Endothelial cell (in vitro differentiated cells): ENCODE measurements at regions not wholly inside any gene's neighbourhood (a gene's known extent, or its start where the extent isn't known, plus 50 kb on each side); places are given as distances from the start of the nearest gene placed in this dataset.

ENCODE experiments used
- DNase-seq: peaks from one replicate; pipeline ENCODE4 v3.0.0; 2021; ENCODE audit warnings: low spot score
- H3K27ac Mint-ChIP-seq: one replicate; pipeline ENCODE4 v1.8.0; 2021; ENCODE audit warnings: mixed read lengths, inconsistent platforms; ENCODE audit not compliant: unreplicated experiment
- H3K27me3 Mint-ChIP-seq: one replicate; pipeline ENCODE4 v1.8.0; 2021; ENCODE audit warnings: mild to moderate bottlenecking, moderate library complexity, mixed read lengths, inconsistent platforms; ENCODE audit not compliant: unreplicated experiment
- H3K36me3 Mint-ChIP-seq: one replicate; pipeline ENCODE4 v1.8.0; 2021; ENCODE audit warnings: mild to moderate bottlenecking, low read depth, mixed read lengths, inconsistent platforms; ENCODE audit not compliant: unreplicated experiment
- H3K4me1 Mint-ChIP-seq: one replicate; pipeline ENCODE4 v1.8.0; 2021; ENCODE audit warnings: mild to moderate bottlenecking, mixed read lengths, inconsistent platforms; ENCODE audit not compliant: unreplicated experiment
- H3K4me3 Mint-ChIP-seq: one replicate; pipeline ENCODE4 v1.8.0; 2021; ENCODE audit warnings: mild to moderate bottlenecking, mixed read lengths, inconsistent platforms; ENCODE audit not compliant: unreplicated experiment
- H3K9me3 Mint-ChIP-seq: one replicate; pipeline ENCODE4 v1.8.0; 2021; ENCODE audit warnings: mixed read lengths, inconsistent platforms; ENCODE audit not compliant: unreplicated experiment
- CTCF ChIP-seq: fragments of 200-600 bp; sonication (generic); IDR thresholded peaks from one replicate; pipeline ENCODE4 v1.5.0; 2021; ENCODE audit warnings: antibody characterized with exemption; ENCODE audit not compliant: unreplicated experiment

- no peak overlapping the region for H3K27ac Mint-ChIP-seq
- no peaks in the 10 kb centered on the region for H3K36me3 Mint-ChIP-seq
- H3K27me3 Mint-ChIP-seq: no peaks in the 10 kb centered on the region
- H3K4me3 Mint-ChIP-seq: no peak overlapping the region
- TF ChIP-seq CTCF: no peak
- no peak for DNase-seq
- H3K9me3 Mint-ChIP-seq: no peaks in the 10 kb centered on the region
- peaks cover 4% of the 10 kb centered on the region for H3K4me1 Mint-ChIP-seq
Measured at GRCh38 chr4:156439576-156440200, 486.0 kb upstream of the CTSO start.

- H3K4me3 Mint-ChIP-seq: no peak overlapping the region
- H3K4me1 Mint-ChIP-seq: peaks cover 4% of the 10 kb centered on the region
- H3K27me3 Mint-ChIP-seq: no peaks in the 10 kb centered on the region
- DNase-seq: no peak
- H3K9me3 Mint-ChIP-seq: no peaks in the 10 kb centered on the region
- H3K27ac Mint-ChIP-seq: no peak overlapping the region
- H3K36me3 Mint-ChIP-seq: no peaks in the 10 kb centered on the region
- TF ChIP-seq CTCF: no peak
Measured at GRCh38 chr4:156437666-156438065, 484.0 kb upstream of the CTSO start.

- TF ChIP-seq CTCF: no peak
- Mint-ChIP-seq H3K27me3 (no peaks in the 10 kb centered on the region), H3K4me3 (no peak overlapping the region), H3K4me1 (no peaks in the 10 kb centered on the region), H3K36me3 (no peaks in the 10 kb centered on the region), H3K9me3 (no peaks in the 10 kb centered on the region), H3K27ac (no peak overlapping the region)
- DNase-seq: no peak
Measured at GRCh38 chr4:156422576-156422975, 468.9 kb upstream of the CTSO start.

- Mint-ChIP-seq H3K4me1 (no peaks in the 10 kb centered on the region), H3K27me3 (no peaks in the 10 kb centered on the region), H3K27ac (no peak overlapping the region), H3K36me3 (no peaks in the 10 kb centered on the region), H3K4me3 (no peak overlapping the region), H3K9me3 (no peaks in the 10 kb centered on the region)
- no peak for DNase-seq
- TF ChIP-seq CTCF: no peak
Measured at GRCh38 chr4:156420623-156421022, 467.0 kb upstream of the CTSO start.

GRCh38 chr4:156419080-156419685, 465.5 kb upstream of the CTSO start:
- H3K4me1 Mint-ChIP-seq: no peaks in the 10 kb centered on the region
- no peaks in the 10 kb centered on the region for H3K9me3 Mint-ChIP-seq
- H3K4me3 Mint-ChIP-seq: no peak overlapping the region
- no peak for DNase-seq
- no peaks in the 10 kb centered on the region for H3K36me3 Mint-ChIP-seq
- no peak overlapping the region for H3K27ac Mint-ChIP-seq
- no peak for TF ChIP-seq CTCF
- peaks cover 2% of the 10 kb centered on the region for H3K27me3 Mint-ChIP-seq
